HS-5 (cell line): ENCODE measurements at regions not wholly inside any gene's neighbourhood (a gene's known extent, or its start where the extent isn't known, plus 50 kb on each side); places are given as distances from the start of the nearest gene placed in this dataset.
"Not testable (repeated sequence)": the region's sequence is repeated elsewhere in the genome, so short reads cannot be mapped to it uniquely, and the experiment has no call there.

ENCODE experiments used
- DNase-seq: peaks from one replicate; pipeline ENCODE4 v3.0.0-alpha.2; 2012; ENCODE audit warnings: low read depth

- DNase-seq = not testable (repeated sequence)
Observed at GRCh38 chr9:106109706-106110105, 415.4 kb downstream of the TMEM38B start.

- DNase-seq = no peak
Observed at GRCh38 chr9:106110483-106110882, 416.1 kb downstream of the TMEM38B start.

DNA sequence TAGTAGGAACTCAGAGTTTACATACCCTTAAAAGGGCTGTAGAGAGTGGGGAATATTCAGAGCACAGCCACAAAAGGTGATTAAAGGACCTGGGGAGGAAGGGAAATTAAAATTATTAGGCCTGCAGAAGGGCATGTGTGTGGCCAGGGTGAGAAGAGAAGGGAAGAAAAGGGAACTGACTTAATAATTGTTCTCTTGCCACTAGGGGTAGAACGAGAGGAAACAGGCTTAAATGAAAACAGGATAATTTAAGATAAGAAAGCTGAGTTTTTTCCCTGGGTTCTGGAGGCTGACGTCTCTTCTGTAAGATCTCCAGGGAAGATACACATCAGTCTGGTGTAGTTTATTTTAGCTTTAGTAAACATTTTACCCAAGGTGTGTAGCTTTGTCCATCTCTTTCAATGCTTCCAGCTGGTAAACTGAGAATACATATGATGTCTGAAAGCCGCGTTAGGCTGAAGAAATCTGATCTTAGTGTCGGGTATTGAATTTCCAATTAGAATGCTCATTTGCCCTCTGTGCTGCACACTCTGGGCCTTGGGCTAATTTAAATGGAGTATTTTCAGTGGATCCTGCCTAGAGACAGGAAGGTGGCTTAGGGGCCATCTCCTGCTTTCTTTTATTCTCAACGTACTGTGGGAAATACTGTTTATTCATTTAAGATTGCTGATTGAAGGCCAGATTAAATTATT is 416.8 kb downstream of the TMEM38B start:
- no peak for DNase-seq

- no peak for DNase-seq
Observed at GRCh38 chr9:106112935-106113334, 418.6 kb downstream of the TMEM38B start.

- no peak for DNase-seq
Observed at GRCh38 chr9:106119176-106119575, 424.8 kb downstream of the TMEM38B start.

- no peak for DNase-seq
Observed at GRCh38 chr9:106120071-106120470, 425.7 kb downstream of the TMEM38B start.

GRCh38 chr9:106127776-106128175 is 433.4 kb downstream of the TMEM38B start:
- no peak for DNase-seq

DNA sequence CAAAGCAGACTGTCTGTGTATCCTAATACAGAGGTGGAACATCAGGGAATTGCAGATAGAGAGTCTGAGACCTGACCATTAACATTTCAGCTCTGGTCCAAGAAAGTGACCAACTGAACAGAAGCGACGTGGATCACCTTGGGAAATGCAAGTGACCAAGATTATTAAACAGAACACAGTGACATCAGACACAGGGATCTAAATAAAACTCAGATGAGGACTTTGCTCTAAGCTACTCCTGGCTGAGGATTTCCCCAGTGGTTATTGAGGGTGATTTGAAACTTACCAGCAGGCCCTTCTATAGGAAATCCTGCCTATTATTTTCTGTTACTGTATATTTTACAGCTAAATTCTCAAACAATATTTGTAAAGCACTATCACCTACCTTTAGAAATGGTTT is 436.0 kb downstream of the TMEM38B start:
- no peak for DNase-seq

DNA sequence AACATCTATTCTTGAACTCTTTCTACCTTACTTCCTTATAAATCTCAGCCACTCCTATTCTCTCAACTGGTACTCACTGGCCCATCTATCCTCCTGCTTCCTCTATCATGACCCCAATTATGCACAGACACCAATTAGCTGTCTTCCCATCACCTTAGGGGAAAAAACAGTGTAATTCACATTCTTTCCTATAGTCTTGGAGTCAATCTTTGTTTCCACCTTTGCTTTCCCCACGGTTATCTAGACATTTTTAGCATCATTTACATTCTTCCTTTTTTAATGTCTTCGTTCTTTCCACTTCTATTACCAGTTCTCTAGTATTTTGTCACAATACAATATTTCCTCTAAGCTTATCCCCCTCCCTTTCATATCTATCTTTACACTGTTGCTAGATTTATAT is 449.4 kb downstream of the TMEM38B start:
- DNase-seq = no peak

DNA sequence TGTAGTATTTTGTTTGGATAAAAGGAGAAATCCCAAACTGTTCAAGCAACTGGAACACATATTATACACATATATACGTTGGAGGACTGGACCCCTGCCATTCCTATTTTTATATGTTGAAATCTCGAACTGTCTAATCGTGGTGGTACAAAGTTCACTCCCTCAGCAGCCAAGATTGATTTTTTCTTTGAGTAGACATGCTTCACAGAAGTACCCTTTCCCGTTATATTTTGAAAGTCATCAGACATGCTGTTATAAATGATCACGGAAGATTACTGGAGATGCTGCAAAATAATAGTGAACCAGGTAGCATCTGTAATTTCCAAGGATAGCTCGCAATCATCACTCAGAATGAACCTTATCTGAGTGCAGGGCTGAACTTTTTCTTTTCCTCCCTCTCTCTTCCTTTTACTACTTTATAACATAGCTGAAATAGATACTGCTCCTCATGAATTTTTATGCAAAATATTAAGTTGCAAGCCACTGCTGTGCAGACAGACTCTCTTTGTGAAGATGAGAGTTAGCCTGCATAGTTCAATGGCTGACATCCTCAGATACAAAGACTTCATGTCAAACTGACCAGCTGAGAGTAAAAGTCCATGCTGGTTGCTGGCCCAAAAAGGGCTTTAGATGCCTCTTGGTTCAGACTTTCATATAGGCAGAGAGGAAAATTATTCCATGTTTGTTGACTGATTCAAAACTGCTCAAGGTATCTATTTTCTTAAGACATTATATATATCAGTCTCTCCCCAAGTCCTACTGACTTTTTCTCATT is 451.9 kb downstream of the TMEM38B start:
- no peak for DNase-seq

DNA sequence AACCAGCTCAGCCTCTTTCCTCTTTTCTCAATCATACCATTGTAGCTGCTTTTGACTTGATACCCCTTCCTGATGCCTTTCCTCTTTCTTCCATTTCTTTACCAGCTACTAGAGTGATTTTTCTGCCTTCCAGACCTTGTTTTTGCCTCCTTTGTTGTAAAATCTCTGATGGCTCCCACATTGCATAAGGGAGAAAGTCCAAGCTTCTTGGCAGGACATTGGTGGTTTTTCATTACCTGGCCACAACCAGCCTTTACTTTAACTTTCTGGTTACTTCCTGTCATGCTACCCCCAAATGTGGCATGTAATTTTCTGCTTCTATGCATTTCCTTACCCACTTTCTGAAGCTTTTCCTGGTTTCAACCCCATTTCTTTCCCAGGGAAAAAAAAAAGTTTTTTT is 452.5 kb downstream of the TMEM38B start:
- no peak for DNase-seq

DNA sequence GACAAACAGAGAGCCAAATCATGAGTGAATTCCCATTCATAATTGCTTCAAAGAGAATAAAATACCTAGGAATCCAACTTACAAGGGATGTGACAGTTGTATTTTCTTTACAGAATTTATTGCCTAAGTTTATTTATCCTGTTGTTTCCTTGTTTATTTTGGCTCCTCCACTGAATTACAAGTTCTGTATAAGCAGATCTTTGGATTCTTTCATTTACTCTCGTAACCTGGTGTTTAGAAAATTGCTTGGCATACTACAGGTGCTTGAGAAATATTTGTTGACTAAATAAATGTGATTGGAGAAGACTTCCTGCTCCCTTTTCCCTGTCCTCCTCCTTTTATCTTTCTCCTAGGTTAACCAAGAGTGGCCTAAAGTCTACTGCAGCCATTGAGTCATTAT is 455.6 kb downstream of the TMEM38B start:
- DNase-seq = no peak

DNA sequence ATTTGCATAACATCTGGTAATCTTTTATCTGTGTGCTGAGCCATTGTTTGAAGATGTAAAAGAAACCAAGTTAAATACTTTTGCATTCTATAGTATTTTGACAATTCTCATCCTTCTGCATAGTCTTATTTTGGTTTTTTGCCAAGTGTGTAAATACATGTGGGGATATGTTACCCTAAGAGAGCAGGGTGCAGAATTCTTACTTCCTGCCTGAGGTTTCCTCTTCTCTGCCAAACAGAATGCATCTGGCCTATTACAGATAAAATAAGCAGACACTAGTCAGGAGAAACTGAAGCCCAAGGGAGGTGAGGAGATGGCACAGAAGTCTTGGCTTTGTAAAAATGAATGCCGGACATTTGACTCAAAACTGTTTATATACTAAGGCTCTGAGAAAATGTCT is 462.1 kb downstream of the TMEM38B start:
- no peak for DNase-seq

DNA sequence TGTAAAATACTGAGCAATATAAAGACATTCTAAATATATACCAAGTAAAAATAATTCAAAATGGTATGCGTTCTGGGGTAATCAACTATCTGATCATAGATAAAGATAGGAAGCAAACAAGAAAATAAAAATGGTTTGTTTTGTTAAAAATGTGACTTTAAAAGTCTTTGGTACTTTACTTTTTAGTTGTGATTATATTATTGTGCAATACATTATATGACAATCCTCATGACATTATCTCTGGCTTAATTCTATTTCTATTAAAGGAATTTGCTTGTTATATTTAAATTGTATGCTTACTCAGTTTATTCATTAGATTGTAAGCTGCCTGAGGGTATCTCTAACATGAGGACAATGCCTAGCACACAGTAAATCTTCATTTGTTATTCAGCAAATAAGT is 477.9 kb downstream of the TMEM38B start:
- no peak for DNase-seq

DNA sequence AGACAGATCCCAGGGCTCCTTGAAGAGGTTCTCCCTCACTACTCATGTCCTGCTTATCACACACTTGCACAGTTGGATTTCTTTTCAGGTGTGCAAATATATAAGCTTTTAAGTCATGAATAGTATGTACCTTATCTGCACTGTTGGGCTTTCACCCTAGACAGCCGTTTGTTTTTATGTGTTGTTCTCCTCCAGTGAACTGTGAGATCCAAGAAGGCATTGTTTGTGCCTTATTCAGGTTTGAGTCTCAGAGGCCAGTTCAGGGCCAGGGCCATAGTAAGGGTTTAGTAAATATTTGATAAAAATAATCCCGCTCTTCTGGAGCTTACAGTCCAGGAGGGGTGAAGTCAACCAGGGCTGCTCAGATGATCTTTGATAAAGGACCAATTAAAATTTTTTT is 480.0 kb downstream of the TMEM38B start:
- no peak for DNase-seq

GRCh38 chr9:106177216-106177615 is 482.9 kb downstream of the TMEM38B start:
- DNase-seq = no peak

DNA sequence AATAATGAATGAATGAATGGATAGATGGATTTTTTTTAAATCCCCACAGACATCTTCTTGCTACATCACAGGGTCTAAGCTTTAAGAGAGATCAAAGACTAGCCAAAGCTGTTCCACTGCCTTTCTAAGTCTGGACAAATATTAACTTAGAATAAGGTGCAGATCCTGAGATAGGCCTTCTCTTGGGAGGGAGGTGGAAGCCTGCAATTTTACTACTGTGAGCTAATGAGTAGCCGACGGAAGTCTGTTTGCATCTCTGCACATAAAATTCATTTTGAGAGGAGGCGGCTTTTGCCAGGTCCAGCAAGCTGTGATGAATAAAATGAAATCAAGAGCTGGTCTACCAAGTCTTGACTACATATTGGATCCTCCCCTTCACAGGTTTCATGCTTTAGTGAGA is 484.9 kb downstream of the TMEM38B start:
- DNase-seq = no peak

DNA sequence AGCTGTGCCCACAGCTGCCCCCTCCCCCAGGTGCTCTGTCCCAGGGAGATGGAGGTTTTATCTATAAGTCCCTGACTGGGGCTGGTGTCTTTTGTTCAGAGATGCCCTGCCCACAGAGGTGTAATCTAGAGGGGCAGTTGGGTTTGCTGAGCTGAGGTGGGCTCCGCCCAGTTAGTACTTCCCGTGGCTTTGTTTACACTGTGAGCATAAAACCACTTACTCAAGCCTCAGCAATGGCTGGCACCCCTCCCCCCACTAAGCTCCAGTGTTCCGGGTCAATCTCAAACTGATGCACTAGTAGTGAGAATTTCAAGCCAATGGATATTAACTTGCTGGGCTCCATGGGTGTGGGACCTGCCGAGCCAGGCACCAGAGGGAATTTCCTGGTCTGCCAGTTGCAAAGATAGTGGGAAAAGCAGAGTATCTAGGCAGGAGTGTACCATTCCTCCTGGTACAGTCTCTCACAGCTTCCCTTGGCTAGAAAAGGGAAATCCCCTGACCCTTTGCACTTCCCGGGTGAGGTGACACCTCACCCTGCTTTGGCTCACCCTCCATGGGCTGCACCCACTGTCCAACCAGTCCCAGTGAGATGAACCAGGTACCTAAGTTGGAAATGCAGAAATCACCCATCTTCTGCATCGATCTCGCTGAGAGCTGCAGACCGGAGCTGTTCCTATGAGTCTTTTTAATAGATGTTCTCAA is 509.6 kb downstream of the TMEM38B start:
- DNase-seq = not testable (repeated sequence)

GRCh38 chr9:106207298-106207697 is 513.0 kb downstream of the TMEM38B start:
- DNase-seq = no peak

GRCh38 chr9:106218427-106218826 is 524.1 kb downstream of the TMEM38B start:
- no peak for DNase-seq

GRCh38 chr9:106218854-106219253 is 524.5 kb downstream of the TMEM38B start:
- no peak for DNase-seq

DNA sequence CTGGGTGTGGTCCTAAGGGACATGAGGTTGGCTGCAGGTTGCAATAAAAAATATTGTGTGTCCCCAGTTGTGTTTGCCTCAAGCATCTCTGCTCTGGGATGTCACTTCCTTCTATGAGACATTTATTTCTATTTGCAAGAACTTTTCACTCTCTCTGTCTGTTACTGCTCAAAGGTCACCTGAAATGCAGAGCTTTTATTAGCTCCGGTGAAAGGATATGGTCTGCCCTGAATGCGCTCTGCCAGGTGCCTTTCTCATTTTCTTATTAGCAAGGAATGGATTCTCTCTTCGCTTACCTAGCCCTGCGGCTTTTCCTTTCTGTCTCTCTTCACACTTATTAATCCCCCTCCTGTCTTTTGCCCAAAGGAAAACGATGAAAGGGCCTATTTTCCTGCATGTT is 526.1 kb downstream of the TMEM38B start:
- no peak for DNase-seq

GRCh38 chr9:106228861-106229260 is 534.5 kb downstream of the TMEM38B start:
- no peak for DNase-seq
